ENCODE measurements at regions not wholly inside any gene's neighbourhood (a gene's known extent, or its start where the extent isn't known, plus 50 kb on each side); places are given as distances from the start of the nearest gene placed in this dataset.

DNA sequence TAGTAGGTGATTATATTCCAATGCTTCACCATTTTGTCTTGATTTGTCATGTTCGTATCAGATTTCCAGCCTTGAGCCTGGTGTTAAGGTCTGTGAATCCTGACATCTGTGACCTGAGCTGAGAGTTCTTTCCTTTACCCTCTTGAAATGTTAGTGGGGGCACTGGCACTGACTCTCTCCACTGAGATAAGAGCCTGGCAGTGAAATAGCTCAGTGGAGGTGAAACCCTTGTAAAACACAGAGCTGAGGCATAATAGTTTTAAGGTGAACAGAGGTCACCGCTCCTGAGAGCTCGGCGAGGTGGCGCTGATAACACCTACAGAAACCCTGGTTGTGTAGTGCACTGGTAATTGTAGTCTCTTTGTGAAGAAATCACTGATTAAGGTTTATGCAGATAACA, 748.2 kb downstream of the DIAPH3 start:
- Histone ChIP-seq H3K36me3 (ENCODE audit: control insufficient read depth in 2 of 2, insufficient read depth in 1 of 2, low read length in 2 of 2) (no peaks in the 10 kb centered on the region), H3K4me3 (ENCODE audit: low read depth, low read length) (no peak overlapping the region), H3K9me3 (ENCODE audit: control insufficient read depth, insufficient read depth, low read depth, low read length) (no peaks in the 10 kb centered on the region), H3K27ac (ENCODE audit: extremely low read depth, low read depth, low read length) (no peak overlapping the region), H3K4me1 (ENCODE audit: control insufficient read depth, insufficient read depth, low read length) (no peaks in the 10 kb centered on the region)
- no peak for TF ChIP-seq GFI1B (tag by site-specific recombination; IDR thresholded peaks at IDR 0.05)
- POLR2A ChIA-PET, result no interaction called here
- CTCF ChIA-PET, result no interaction called here

DNA sequence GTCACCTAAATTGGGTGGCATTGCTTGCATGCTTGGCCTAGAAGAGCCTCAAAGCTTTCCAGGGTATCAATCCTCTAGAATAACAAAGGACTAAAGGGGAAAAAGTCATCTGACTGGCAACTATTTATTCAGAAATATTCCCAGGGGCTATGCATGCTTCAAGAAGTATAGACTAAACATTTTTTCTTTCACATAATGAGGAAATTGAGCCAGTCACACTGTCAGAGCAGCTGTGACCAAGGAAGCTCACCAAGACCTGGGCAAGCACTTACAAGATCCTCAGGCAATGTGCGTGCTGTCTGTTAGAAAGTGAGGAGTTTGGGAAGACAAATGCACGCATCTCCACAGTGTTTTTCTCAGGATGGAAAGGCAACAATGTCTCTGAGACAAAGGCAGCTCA, 747.2 kb downstream of the DIAPH3 start:
- Histone ChIP-seq H3K9me3 (ENCODE audit: control insufficient read depth, insufficient read depth, low read depth, low read length) (no peaks in the 10 kb centered on the region), H3K4me3 (ENCODE audit: low read depth, low read length) (no peak overlapping the region), H3K27ac (ENCODE audit: extremely low read depth, low read depth, low read length) (no peak overlapping the region), H3K36me3 (ENCODE audit: control insufficient read depth in 2 of 2, insufficient read depth in 1 of 2, low read length in 2 of 2) (no peaks in the 10 kb centered on the region), H3K4me1 (ENCODE audit: control insufficient read depth, insufficient read depth, low read length) (no peaks in the 10 kb centered on the region)
- CTCF ChIA-PET, result no interaction called here
- POLR2A ChIA-PET, result no interaction called here
- TF ChIP-seq ZNF747 (tag by site-specific recombination; IDR thresholded peaks at IDR 0.05) (no peak), KLF8 (tag by site-specific recombination; IDR thresholded peaks at IDR 0.05) (no peak), GLIS2 (tag by site-specific recombination; IDR thresholded peaks at IDR 0.05) (no peak), ZNF658 (tag by site-specific recombination; IDR thresholded peaks at IDR 0.05) (no peak), WT1 (tag by site-specific recombination; IDR thresholded peaks at IDR 0.05) (no peak), ZNF529 (tag by site-specific recombination; IDR thresholded peaks at IDR 0.05; ENCODE audit: insufficient replicate concordance) (no peak), ZNF433 (tag by site-specific recombination; IDR thresholded peaks at IDR 0.05; ENCODE audit: low read depth) (no peak), ZNF785 (tag by site-specific recombination; IDR thresholded peaks at IDR 0.05) (no peak), SP3 (tag by site-specific recombination; IDR thresholded peaks at IDR 0.05) (no peak), ZFP3 (tag by site-specific recombination; IDR thresholded peaks at IDR 0.05; ENCODE audit: low read depth) (no peak), HOXA7 (CRISPR knock-in tag; IDR thresholded peaks at IDR 0.05; ENCODE audit: borderline replicate concordance) (no peak), ZNF555 (tag by site-specific recombination; conservative IDR thresholded peaks at IDR 0.05) (no peak), ZNF341 (tag by site-specific recombination; IDR thresholded peaks at IDR 0.05; ENCODE audit: low read depth) (no peak), ZFP41 (tag by site-specific recombination; IDR thresholded peaks at IDR 0.05; ENCODE audit: borderline replicate concordance) (no peak), ZFHX2 (tag by site-specific recombination; conservative IDR thresholded peaks at IDR 0.05) (no peak), ZNF324 (tag by site-specific recombination; IDR thresholded peaks at IDR 0.05) (no peak)
- TF ChIP-seq, protein P1, sequence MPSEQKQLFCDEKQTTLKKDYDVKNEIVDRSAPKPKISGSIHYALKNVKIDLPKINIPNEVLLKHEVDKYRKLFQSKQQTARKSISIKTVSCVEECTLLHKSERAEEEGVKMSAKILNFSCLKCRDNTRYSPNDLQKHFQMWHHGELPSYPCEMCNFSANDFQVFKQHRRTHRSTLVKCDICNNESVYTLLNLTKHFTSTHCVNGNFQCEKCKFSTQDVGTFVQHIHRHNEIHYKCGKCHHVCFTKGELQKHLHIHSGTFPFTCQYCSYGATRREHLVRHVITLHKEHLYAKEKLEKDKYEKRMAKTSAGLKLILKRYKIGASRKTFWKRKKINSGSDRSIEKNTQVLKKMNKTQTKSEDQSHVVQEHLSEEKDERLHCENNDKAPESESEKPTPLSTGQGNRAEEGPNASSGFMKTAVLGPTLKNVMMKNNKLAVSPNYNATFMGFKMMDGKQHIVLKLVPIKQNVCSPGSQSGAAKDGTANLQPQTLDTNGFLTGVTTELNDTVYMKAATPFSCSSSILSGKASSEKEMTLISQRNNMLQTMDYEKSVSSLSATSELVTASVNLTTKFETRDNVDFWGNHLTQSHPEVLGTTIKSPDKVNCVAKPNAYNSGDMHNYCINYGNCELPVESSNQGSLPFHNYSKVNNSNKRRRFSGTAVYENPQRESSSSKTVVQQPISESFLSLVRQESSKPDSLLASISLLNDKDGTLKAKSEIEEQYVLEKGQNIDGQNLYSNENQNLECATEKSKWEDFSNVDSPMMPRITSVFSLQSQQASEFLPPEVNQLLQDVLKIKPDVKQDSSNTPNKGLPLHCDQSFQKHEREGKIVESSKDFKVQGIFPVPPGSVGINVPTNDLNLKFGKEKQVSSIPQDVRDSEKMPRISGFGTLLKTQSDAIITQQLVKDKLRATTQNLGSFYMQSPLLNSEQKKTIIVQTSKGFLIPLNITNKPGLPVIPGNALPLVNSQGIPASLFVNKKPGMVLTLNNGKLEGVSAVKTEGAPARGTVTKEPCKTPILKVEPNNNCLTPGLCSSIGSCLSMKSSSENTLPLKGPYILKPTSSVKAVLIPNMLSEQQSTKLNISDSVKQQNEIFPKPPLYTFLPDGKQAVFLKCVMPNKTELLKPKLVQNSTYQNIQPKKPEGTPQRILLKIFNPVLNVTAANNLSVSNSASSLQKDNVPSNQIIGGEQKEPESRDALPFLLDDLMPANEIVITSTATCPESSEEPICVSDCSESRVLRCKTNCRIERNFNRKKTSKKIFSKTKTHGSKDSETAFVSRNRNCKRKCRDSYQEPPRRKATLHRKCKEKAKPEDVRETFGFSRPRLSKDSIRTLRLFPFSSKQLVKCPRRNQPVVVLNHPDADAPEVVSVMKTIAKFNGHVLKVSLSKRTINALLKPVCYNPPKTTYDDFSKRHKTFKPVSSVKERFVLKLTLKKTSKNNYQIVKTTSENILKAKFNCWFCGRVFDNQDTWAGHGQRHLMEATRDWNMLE (tag by site-specific recombination; conservative IDR thresholded peaks at IDR 0.05; ENCODE audit: low read depth), result no peak
- TF ChIP-seq, protein P2, sequence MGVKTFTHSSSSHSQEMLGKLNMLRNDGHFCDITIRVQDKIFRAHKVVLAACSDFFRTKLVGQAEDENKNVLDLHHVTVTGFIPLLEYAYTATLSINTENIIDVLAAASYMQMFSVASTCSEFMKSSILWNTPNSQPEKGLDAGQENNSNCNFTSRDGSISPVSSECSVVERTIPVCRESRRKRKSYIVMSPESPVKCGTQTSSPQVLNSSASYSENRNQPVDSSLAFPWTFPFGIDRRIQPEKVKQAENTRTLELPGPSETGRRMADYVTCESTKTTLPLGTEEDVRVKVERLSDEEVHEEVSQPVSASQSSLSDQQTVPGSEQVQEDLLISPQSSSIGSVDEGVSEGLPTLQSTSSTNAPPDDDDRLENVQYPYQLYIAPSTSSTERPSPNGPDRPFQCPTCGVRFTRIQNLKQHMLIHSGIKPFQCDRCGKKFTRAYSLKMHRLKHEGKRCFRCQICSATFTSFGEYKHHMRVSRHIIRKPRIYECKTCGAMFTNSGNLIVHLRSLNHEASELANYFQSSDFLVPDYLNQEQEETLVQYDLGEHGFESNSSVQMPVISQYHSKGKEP (tag by site-specific recombination; IDR thresholded peaks at IDR 0.05), result no peak
- TF ChIP-seq, protein P3, sequence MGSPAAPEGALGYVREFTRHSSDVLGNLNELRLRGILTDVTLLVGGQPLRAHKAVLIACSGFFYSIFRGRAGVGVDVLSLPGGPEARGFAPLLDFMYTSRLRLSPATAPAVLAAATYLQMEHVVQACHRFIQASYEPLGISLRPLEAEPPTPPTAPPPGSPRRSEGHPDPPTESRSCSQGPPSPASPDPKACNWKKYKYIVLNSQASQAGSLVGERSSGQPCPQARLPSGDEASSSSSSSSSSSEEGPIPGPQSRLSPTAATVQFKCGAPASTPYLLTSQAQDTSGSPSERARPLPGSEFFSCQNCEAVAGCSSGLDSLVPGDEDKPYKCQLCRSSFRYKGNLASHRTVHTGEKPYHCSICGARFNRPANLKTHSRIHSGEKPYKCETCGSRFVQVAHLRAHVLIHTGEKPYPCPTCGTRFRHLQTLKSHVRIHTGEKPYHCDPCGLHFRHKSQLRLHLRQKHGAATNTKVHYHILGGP (tag by site-specific recombination; IDR thresholded peaks at IDR 0.05), result no peak

Data from HEK293 (cell line).